Transverse colon (tissue), 4 donors: ENCODE measurements at regions not wholly inside any gene's neighbourhood (a gene's known extent, or its start where the extent isn't known, plus 50 kb on each side); places are given as distances from the start of the nearest gene placed in this dataset.

ENCODE experiments used
- DNase-seq: peaks from one replicate; pipeline ENCODE4 v3.0.0-alpha.2; 2019
- H3K27ac ChIP-seq, 4 donors: fragments of 200-600 bp; sonication (generic); 2 replicates each; pipeline ENCODE4 v1.5.1; 2016 to 2018; ENCODE audit warnings: inconsistent platforms in 4 of 4
- H3K27me3 ChIP-seq: fragments of 200-600 bp; sonication (generic); 2 replicates; pipeline ENCODE4 v1.5.1; 2017; ENCODE audit warnings: inconsistent platforms
- H3K36me3 ChIP-seq, 4 donors: fragments of 200-600 bp; sonication (generic); 2 replicates each; pipeline ENCODE4 v1.5.1; 2017 to 2019; ENCODE audit warnings: inconsistent platforms in 4 of 4
- H3K4me1 ChIP-seq, 4 donors: fragments of 200-600 bp; sonication (generic); 2 replicates each; pipeline ENCODE4 v1.5.1; 2017 to 2020; ENCODE audit warnings: inconsistent platforms in 4 of 4
- H3K4me3 ChIP-seq, 4 donors: fragments of 200-600 bp; sonication (generic); 1 replicate in 1 of 4; 2 replicates in 3 of 4; pipeline versions ENCODE4 v1.5.1 to v1.6.1; 2017 to 2019; ENCODE audit warnings: inconsistent platforms in 4 of 4
- H3K9me3 ChIP-seq, 2 donors: fragments of 200-600 bp; sonication (generic); 2 replicates each; pipeline ENCODE4 v1.5.1; 2017 to 2019; ENCODE audit warnings: inconsistent platforms in 2 of 2
- EP300 ChIP-seq: sonication (generic); formaldehyde crosslinking; IDR thresholded peaks from one replicate; pipeline ENCODE4 v1.6.1; 2017; ENCODE audit warnings: antibody characterized with exemption, low read depth
- POLR2A ChIP-seq: fragments of 450-650 bp; IDR thresholded peaks from one replicate; pipeline ENCODE4 v1.6.1; 2016; ENCODE audit warnings: antibody characterized with exemption, mild to moderate bottlenecking, moderate library complexity
- POLR2AphosphoS5 ChIP-seq, 3 donors: sonication (generic); formaldehyde crosslinking; IDR thresholded peaks; one replicate each; pipeline ENCODE4 v1.6.1; 2016; ENCODE audit warnings: antibody characterized with exemption in 3 of 3
- WGBS, 2 donors: methylation state at CpG; one replicate each; pipeline ENCODE4 v1.1.5; 2018; ENCODE audit warnings: low coverage in 1 of 2; 5-methylcytosine and 5-hydroxymethylcytosine counted together
- in situ Hi-C, 4 donors: fragments of 200-750 bp; cut with MboI; loops; one replicate each; pipeline versions ENCODE4 v1.15.0 to v1.15.1; 2017; ENCODE audit warnings: low sequenced_read_pairs in 3 of 4, low pct_ligation_motif_present in 1 of 4, low pct_unique_long_range_greater_than_20kb in 1 of 4
- intact Hi-C: fragments of 100-400 bp; cut with DNase I; formaldehyde crosslinking; loops from one replicate; pipeline ENCODE4 v1.15.1; 2023; ENCODE audit warnings: low total_unique reads
- TF ChIP-seq, protein P1 (sequence below), 5 experiments: fragments of 200-600 bp in 3 of 5; fragments of 450-650 bp in 2 of 5; sonication (generic) in 3 of 5; IDR thresholded peaks; 1 replicate in 2 of 5; 2 replicates in 3 of 5; pipeline ENCODE4 v1.5.1; 2016 to 2017; ENCODE audit warnings: antibody characterized with exemption in 5 of 5, inconsistent platforms in 3 of 5, mild to moderate bottlenecking in 2 of 5, moderate library complexity in 1 of 5

GRCh38 chrX:106401965-106402559 lies 209.7 kb upstream of the RADX start:
- peak overlapping the region in 1 of 4 donors; percentile 12 for H3K27ac ChIP-seq
- DNase-seq = peak; percentile 50
- TF ChIP-seq POLR2A (no peak), POLR2AphosphoS5 (IDR thresholded peaks at IDR 0.05) (no peak), EP300 (no peak)
- TF ChIP-seq, protein P1, sequence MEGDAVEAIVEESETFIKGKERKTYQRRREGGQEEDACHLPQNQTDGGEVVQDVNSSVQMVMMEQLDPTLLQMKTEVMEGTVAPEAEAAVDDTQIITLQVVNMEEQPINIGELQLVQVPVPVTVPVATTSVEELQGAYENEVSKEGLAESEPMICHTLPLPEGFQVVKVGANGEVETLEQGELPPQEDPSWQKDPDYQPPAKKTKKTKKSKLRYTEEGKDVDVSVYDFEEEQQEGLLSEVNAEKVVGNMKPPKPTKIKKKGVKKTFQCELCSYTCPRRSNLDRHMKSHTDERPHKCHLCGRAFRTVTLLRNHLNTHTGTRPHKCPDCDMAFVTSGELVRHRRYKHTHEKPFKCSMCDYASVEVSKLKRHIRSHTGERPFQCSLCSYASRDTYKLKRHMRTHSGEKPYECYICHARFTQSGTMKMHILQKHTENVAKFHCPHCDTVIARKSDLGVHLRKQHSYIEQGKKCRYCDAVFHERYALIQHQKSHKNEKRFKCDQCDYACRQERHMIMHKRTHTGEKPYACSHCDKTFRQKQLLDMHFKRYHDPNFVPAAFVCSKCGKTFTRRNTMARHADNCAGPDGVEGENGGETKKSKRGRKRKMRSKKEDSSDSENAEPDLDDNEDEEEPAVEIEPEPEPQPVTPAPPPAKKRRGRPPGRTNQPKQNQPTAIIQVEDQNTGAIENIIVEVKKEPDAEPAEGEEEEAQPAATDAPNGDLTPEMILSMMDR (IDR thresholded peaks at IDR 0.05) = no peak

DNA sequence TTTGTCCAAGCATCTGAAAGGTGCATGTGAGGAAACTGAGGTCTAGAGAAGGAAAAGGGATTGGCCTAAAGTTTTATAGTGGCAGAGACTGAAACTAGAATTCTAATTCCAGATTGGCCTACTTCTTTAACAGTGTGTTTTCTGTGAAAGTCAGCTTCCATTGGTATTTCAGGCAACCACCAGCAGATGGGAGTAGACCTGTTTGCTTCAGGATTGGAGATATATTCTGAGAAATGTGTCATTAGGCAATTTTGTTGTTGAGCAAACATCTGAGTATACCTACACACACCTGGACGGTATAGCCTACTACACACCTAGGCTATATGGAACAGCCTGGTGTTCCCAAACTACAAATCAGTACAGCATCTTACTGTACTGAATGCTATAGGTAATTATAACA lies 207.3 kb upstream of the RADX start:
- intact Hi-C loops (no loop called here), in situ Hi-C loops (no loop called here)
- Histone ChIP-seq H3K4me1 (no peaks in the 10 kb centered on the region), H3K4me3 (no peak overlapping the region), H3K9me3 (no peaks in the 10 kb centered on the region), H3K36me3 (no peaks in the 10 kb centered on the region), H3K27ac (no peak overlapping the region), H3K27me3 (no peaks in the 10 kb centered on the region)
- DNase-seq = no peak
- WGBS, 2 donors = 35 to 50% methylated on average over 1 of the region's 1 CpG
- no peak for TF ChIP-seq POLR2AphosphoS5 (IDR thresholded peaks at IDR 0.05)
- TF ChIP-seq, protein P1 (IDR thresholded peaks at IDR 0.05) = peak in 2 of 5 experiments; percentile 9 to 14

More at GRCh38 chrX:106401965-106402559, 209.7 kb upstream of the RADX start:
- Histone ChIP-seq H3K27me3 (no peaks in the 10 kb centered on the region), H3K4me3 (no peak overlapping the region), H3K9me3 (no peaks in the 10 kb centered on the region), H3K36me3 (no peaks in the 10 kb centered on the region), H3K4me1 (no peaks in the 10 kb centered on the region)
- intact Hi-C loops = no loop called here
- 48% methylated on average over 10 of the region's 10 CpGs; no CpG with 5 or more reads in 1 of the 2 donors for WGBS, 2 donors
- in situ Hi-C loops = no loop called here

DNA sequence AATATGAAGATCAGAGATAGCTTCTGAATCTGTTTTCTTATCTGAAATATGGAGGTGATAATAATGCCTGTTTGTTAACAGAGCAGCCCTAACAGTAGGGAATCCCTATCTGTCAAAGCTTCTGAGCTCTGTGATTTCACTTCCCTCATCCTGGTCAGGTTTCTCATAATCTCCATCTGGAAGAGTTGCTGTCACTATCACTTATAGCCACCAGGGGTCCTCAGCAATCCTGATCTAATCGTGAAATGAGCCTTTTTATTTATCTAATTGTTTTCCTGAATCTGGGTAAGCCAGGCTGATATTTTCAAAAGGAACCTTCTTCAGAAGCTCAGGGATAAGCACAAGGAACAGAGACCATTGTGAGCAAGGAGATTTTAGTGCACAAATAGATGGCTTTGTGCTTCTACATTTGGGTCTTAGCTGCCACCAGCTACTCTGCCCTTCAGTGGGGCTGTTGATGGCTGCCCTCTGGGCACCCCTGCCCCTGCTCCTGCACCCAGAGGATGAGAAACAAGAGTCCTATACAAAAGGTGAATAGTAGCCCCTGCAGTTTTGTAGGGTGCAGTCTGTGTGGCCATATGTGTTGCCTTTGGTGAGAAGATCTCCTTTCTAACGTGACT lies 196.4 kb upstream of the RADX start:
- intact Hi-C loops = no loop called here
- Histone ChIP-seq H3K4me1 (no peaks in the 10 kb centered on the region), H3K36me3 (no peaks in the 10 kb centered on the region), H3K27me3 (no peaks in the 10 kb centered on the region), H3K27ac (no peak overlapping the region), H3K9me3 (no peaks in the 10 kb centered on the region), H3K4me3 (no peak overlapping the region)
- WGBS, 2 donors = 27% methylated on average over 2 of the region's 2 CpGs; no CpG with 5 or more reads in 1 of the 2 donors
- in situ Hi-C loops = no loop called here
- DNase-seq = no peak
- TF ChIP-seq, protein P1 (IDR thresholded peaks at IDR 0.05) = peak in 4 of 5 experiments; percentile 25 to 66 (median 44)
- TF ChIP-seq EP300 = no peak

DNA sequence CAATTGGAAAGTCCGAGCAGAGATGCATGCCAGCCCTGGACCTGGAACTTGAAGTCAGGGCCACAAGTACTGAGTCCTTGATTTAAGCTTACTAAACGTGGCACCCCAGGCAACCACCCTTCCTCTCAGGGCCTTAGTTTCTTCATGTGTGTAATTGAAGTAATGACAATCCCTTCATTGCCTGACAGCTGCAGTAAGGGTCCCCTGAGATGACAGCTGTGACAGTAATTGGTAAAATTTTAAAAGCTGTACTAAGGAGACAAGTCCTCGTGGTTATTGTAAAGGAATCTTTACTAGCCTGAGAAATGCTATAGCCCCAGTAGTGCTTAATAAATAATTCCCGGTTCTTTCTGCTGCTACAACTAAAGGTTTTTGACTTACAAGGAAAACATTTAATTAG lies 175.1 kb upstream of the RADX start:
- no peaks in the 10 kb centered on the region for H3K9me3 ChIP-seq
- TF ChIP-seq EP300 (no peak), POLR2AphosphoS5 (IDR thresholded peaks at IDR 0.05) (no peak), POLR2A (no peak)
- TF ChIP-seq, protein P1 (IDR thresholded peaks at IDR 0.05) = no peak
- intact Hi-C loops = no loop called here

More for the DNA sequence above, 175.1 kb upstream of the RADX start:
- Histone ChIP-seq H3K36me3 (no peaks in the 10 kb centered on the region), H3K4me1 (no peaks in the 10 kb centered on the region), H3K4me3 (no peak overlapping the region), H3K27ac (no peak overlapping the region), H3K27me3 (no peaks in the 10 kb centered on the region)
- no peak for DNase-seq
- in situ Hi-C loops = no loop called here
- 63 to 67% methylated on average over 1 to 4 of the region's 4 CpGs for WGBS, 2 donors
